DND-41 (cell line): ENCODE measurements at regions not wholly inside any gene's neighbourhood (a gene's known extent, or its start where the extent isn't known, plus 50 kb on each side); places are given as distances from the start of the nearest gene placed in this dataset.

Experiments
- ATAC-seq: fragments of 200-7000 bp; cut with Tn5 transposase; 3 replicates; pipeline ENCODE4 v1.9.1; 2021; ENCODE audit warnings: low read depth; ENCODE audit not compliant: insufficient read depth
- DNase-seq: peaks from one replicate; pipeline ENCODE4 v3.0.0-alpha.2; 2020
- H2AFZ ChIP-seq: 2 replicates; pipeline ENCODE4 v1.6.0; 2012; ENCODE audit warnings: low read depth, low read length
- H3K27ac ChIP-seq: 2 replicates; pipeline ENCODE4 v1.5.1; 2012; ENCODE audit warnings: low read length, inconsistent platforms
- H3K27me3 ChIP-seq: fragments of 200-600 bp; sonication (generic); 2 replicates; pipeline ENCODE4 v1.6.0; 2012; ENCODE audit warnings: low read length, mild to moderate bottlenecking, inconsistent platforms; ENCODE audit not compliant: insufficient read depth, poor library complexity
- H3K36me3 ChIP-seq: 2 replicates; pipeline ENCODE4 v1.5.1; 2012; ENCODE audit warnings: low read length, inconsistent platforms; ENCODE audit not compliant: insufficient read depth
- H3K4me1 ChIP-seq: 2 replicates; pipeline ENCODE4 v1.5.1; 2012; ENCODE audit warnings: mild to moderate bottlenecking, low read length; ENCODE audit not compliant: insufficient read depth
- H3K4me2 ChIP-seq: 2 replicates; pipeline ENCODE4 v1.6.0; 2012; ENCODE audit warnings: mild to moderate bottlenecking, moderate library complexity, low read length, inconsistent platforms; ENCODE audit not compliant: insufficient read depth
- H3K4me3 ChIP-seq, 2 experiments: fragments of 200-600 bp in 1 of 2; shearing (Covaris generic) in 1 of 2; 2 replicates each; pipeline ENCODE4 v1.5.1; 2012 to 2016; ENCODE audit warnings: inconsistent platforms in 2 of 2, low read length in 2 of 2, mild to moderate bottlenecking in 2 of 2, low read depth in 1 of 2, moderate library complexity in 1 of 2
- H3K79me2 ChIP-seq: 2 replicates; pipeline ENCODE4 v1.6.0; 2012; ENCODE audit warnings: low read length, inconsistent platforms; ENCODE audit not compliant: insufficient read depth
- H3K9ac ChIP-seq: 2 replicates; pipeline ENCODE4 v1.6.0; 2012; ENCODE audit warnings: low read depth, mild to moderate bottlenecking, inconsistent platforms, low read length, moderate library complexity
- H3K9me3 ChIP-seq: 2 replicates; pipeline ENCODE4 v1.5.1; 2012; ENCODE audit warnings: low read length, moderate library complexity, mild to moderate bottlenecking, inconsistent platforms; ENCODE audit not compliant: insufficient read depth, severe bottlenecking
- H4K20me1 ChIP-seq: 2 replicates; pipeline ENCODE4 v1.6.0; 2012; ENCODE audit warnings: low read length; ENCODE audit not compliant: insufficient read depth
- CTCF ChIP-seq: IDR thresholded peaks from 2 replicates; pipeline ENCODE4 v1.5.1; 2012; ENCODE audit warnings: borderline replicate concordance, low read length, moderate library complexity, mild to moderate bottlenecking; ENCODE audit not compliant: poor library complexity, severe bottlenecking; ENCODE audit errors: extremely low read depth
- EZH2 ChIP-seq: IDR thresholded peaks from 3 replicates; pipeline ENCODE4 v1.6.1; 2012; ENCODE audit warnings: borderline replicate concordance, low read depth, mild to moderate bottlenecking, moderate library complexity, low read length, inconsistent platforms; ENCODE audit not compliant: severe bottlenecking

- ATAC-seq: no peak
- TF ChIP-seq CTCF: no peak
- TF ChIP-seq EZH2: no peak
- Histone ChIP-seq H3K27ac (no peak overlapping the region), H3K36me3 (no peaks in the 10 kb centered on the region), H3K4me2 (no peak overlapping the region), H3K4me3 (no peak overlapping the region), H3K4me1 (no peaks in the 10 kb centered on the region), H3K9ac (no peak overlapping the region), H3K27me3 (no peaks in the 10 kb centered on the region), H2AFZ (no peak overlapping the region), H3K9me3 (no peaks in the 10 kb centered on the region), H4K20me1 (no peaks in the 10 kb centered on the region), H3K79me2 (no peaks in the 10 kb centered on the region)
- no peak for DNase-seq
These were observed 851.0 kb downstream of the KCNMA1 start for GRCh38 chr10:76786504-76787072.

DNA sequence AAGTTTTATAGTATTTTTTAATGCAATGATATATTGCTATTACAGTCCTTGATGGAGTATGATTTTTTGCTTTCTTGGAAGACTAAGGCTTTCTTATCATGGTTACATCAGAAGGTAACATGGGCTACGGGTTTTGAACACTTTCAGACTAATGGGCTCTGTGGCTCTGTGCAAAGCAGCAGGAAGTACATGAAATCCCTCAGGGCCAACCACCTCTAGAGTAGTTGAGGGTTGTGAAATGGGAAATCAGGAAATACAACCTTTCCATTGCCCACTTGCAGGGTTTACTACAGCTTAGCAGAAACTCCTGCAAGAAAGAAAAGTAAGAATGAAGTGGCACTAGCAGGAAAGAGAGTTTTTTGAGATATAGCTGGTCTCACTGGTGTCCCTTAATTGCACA, 853.5 kb downstream of the KCNMA1 start:
- no peak for ATAC-seq

DNA sequence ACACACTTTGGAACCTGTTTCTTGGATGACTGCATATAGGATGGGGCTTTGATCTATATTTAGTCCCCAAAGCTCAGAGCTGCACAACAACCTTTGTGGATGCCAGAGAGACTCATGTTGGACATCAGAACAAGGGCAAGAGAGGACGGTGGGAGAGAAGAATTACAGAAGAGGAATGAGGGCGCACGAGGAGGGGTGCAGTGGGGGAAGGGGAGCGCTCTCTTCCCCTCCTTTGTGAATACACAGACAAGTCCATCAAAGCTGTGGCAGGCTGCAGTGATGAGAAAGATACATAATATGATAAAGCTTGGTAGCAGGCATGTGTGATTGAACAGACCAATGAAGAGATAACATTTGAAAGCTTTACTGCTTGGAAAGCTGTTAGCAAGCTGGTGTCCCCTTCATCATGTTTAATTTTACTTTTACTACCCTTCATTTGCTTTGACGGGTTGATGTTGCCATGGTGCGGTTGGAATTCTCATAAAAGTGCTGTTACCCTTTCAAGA, 857.8 kb downstream of the KCNMA1 start:
- TF ChIP-seq EZH2 (no peak), CTCF (no peak)

More for the DNA sequence above, 853.5 kb downstream of the KCNMA1 start:
- H3K79me2 ChIP-seq: no peaks in the 10 kb centered on the region
- no peaks in the 10 kb centered on the region for H3K27me3 ChIP-seq
- no peak overlapping the region for H3K4me3 ChIP-seq
- no peak overlapping the region for H3K9ac ChIP-seq
- no peaks in the 10 kb centered on the region for H3K9me3 ChIP-seq
- H4K20me1 ChIP-seq: no peaks in the 10 kb centered on the region
- no peak overlapping the region for H2AFZ ChIP-seq
- H3K27ac ChIP-seq: no peak overlapping the region
- no peak for DNase-seq
- H3K4me1 ChIP-seq: no peaks in the 10 kb centered on the region
- H3K36me3 ChIP-seq: no peaks in the 10 kb centered on the region
- H3K4me2 ChIP-seq: no peak overlapping the region
- TF ChIP-seq EZH2 (no peak), CTCF (no peak)

More for the DNA sequence above, 857.8 kb downstream of the KCNMA1 start:
- ATAC-seq (no peak), DNase-seq (no peak)
- Histone ChIP-seq H3K4me1 (no peaks in the 10 kb centered on the region), H3K79me2 (no peaks in the 10 kb centered on the region), H4K20me1 (no peaks in the 10 kb centered on the region), H2AFZ (no peak overlapping the region), H3K4me3 (no peak overlapping the region), H3K36me3 (no peaks in the 10 kb centered on the region), H3K9ac (no peak overlapping the region), H3K27me3 (no peaks in the 10 kb centered on the region), H3K9me3 (peaks cover 7% of the 10 kb centered on the region), H3K4me2 (no peak overlapping the region), H3K27ac (no peak overlapping the region)
